ENCODE measurements at regions not wholly inside any gene's neighbourhood (a gene's known extent, or its start where the extent isn't known, plus 50 kb on each side); places are given as distances from the start of the nearest gene placed in this dataset.

DNA sequence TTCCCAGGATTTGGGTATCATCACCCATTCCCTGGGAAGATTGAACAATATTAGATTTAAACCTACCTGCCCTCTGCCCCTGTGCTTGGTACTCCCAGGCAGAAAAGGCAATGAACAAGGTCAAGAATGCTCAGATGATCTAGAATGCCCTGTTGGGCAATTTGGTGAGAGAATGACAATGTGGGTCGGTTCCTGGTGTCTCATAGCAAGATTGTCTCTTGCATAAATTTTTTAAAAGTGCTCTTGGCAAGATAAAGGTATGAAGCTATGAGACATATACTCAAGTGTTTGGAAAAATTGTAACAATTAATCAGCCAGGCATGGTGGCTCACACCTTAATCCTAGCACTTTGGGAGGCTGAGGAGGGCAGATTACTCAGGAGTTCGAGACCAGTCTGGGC, 86.0 kb upstream of the OTX2 start:
- no peak overlapping the region for H3K4me3 ChIP-seq (ENCODE audit: low read depth, low read length)
- TF ChIP-seq, protein P1, sequence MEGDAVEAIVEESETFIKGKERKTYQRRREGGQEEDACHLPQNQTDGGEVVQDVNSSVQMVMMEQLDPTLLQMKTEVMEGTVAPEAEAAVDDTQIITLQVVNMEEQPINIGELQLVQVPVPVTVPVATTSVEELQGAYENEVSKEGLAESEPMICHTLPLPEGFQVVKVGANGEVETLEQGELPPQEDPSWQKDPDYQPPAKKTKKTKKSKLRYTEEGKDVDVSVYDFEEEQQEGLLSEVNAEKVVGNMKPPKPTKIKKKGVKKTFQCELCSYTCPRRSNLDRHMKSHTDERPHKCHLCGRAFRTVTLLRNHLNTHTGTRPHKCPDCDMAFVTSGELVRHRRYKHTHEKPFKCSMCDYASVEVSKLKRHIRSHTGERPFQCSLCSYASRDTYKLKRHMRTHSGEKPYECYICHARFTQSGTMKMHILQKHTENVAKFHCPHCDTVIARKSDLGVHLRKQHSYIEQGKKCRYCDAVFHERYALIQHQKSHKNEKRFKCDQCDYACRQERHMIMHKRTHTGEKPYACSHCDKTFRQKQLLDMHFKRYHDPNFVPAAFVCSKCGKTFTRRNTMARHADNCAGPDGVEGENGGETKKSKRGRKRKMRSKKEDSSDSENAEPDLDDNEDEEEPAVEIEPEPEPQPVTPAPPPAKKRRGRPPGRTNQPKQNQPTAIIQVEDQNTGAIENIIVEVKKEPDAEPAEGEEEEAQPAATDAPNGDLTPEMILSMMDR (IDR thresholded peaks at IDR 0.05; ENCODE audit: borderline replicate concordance, insufficient read depth, low read depth, low read length), result no peak

DNA sequence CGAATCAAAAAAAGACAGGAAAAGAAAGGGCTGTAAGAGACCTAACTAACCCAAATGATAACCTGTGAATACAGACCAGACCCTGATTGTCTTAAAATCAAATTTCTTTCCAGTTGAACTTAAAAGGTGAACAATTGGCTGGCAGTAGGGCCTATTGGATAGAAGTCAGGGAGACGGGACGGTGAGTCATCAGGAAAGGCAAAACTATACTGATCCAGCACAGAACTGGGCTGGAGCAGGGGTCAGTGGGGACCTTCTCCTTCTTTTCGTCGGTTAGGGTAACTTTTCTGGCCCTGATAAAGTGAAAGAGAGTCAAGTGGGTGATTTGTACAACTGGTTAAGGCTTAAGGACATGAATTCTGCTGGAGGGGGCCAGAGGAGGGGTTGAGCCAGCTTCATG, 84.9 kb upstream of the OTX2 start:
- TF ChIP-seq, protein P1 (IDR thresholded peaks at IDR 0.05; ENCODE audit: borderline replicate concordance, insufficient read depth, low read depth, low read length), result no peak

DNA sequence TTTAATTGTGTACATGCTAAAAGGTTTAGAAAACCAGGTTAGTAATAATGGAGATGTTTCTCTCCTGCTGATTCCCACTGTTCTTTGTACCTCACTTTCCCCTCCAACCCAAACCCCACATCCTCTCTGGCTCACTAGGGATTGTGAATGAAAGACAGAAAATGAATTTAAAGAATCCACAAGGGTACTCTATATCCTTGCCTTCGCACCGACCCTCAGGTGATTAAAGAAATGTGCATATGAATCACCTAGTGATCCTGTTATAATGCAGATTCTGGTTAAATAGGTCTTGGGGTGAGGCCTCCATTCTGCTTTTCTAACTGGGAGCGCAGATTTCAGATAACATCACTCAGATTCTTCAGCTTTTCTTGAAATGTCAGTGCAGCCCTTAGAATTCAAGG, 84.3 kb upstream of the OTX2 start:
- no peak overlapping the region for H3K4me3 ChIP-seq (ENCODE audit: low read depth, low read length)
- TF ChIP-seq, protein P1 (IDR thresholded peaks at IDR 0.05; ENCODE audit: borderline replicate concordance, insufficient read depth, low read depth, low read length), result no peak

More for the DNA sequence above, 84.9 kb upstream of the OTX2 start:
- H3K4me3 ChIP-seq (ENCODE audit: low read depth, low read length), result no peak overlapping the region

DNA sequence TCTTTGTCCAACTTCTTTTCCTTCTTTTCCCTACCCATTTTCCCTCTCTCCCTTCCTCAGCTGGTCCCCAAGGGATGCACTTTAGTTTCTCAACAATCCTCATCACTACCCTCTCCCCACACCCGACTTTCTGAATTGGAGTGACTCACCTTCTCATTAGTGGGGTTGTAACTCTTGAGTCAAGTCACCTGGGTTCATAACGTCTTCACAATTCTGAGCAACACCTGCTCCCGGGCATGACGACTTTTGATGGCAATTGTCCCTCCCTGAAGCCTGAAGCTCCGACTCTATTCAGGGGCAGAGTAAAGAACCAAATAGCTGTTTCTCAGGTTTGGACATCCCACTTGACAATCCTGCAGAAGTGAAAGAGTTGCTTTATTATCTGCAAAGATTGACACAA, 82.7 kb upstream of the OTX2 start:
- TF ChIP-seq, protein P1 (IDR thresholded peaks at IDR 0.05; ENCODE audit: borderline replicate concordance, insufficient read depth, low read depth, low read length), result no peak
- H3K4me3 ChIP-seq (ENCODE audit: low read depth, low read length), result no peak overlapping the region

DNA sequence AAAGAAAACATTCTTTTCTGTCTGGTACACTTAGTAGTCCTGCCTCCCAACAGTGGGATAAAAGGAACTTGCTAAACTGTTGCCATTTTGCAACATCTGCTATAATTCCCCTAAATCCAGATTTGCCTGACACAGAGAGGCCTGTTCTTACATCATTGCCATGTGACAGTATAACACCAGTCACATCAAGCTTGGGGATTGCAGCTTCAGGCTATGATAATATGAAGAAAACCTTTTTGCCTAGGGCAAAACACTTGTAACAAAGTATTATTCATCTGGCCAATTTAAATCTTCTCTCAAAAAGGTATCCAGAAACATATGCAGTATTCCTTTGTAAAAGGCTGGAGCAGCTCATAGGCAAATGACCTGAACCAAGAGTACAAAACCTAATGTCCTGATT, 80.9 kb upstream of the OTX2 start:
- TF ChIP-seq, protein P1 (IDR thresholded peaks at IDR 0.05; ENCODE audit: borderline replicate concordance, insufficient read depth, low read depth, low read length), result no peak
- H3K4me3 ChIP-seq (ENCODE audit: low read depth, low read length), result no peak overlapping the region

DNA sequence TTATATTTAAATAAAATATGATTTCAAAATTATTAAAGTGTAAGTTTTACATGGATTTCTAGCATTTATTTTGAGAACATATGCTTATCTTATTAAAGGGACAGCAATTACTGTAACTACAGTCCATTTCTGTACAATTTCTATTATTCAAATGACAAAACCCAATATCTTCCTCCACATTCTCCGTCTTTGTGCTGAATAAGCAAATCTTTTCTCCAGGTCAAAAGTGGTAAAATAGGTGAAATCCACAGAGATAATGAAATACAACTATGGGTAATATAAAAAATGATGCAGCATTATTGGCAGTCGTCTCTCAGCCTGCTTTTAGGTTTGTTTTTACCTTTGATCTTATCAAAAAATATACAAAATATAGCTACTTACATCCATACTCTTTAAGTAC, 79.4 kb upstream of the OTX2 start:
- H3K4me3 ChIP-seq (ENCODE audit: low read depth, low read length), result no peak overlapping the region
- TF ChIP-seq, protein P1 (IDR thresholded peaks at IDR 0.05; ENCODE audit: borderline replicate concordance, insufficient read depth, low read depth, low read length), result no peak

DNA sequence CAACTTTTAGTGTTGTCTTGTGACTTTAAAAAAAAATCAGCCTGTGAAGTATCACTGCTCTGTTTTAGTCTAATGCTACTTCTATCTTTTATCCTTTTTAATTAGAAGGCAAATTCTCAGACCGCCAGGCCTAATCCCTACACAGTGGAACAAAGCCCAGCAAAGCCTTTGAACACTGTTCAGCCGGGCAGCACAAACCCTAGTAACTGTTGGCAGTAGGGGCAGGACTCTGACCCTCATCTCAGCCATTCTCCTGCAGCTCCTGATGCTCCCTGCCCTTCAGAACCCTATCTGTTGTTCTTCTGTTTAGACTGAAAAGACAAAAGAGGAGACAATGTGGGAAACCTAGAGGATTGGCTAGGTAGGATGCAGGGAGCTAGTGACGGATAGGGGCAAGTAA, 78.0 kb upstream of the OTX2 start:
- H3K4me3 ChIP-seq (ENCODE audit: low read depth, low read length), result no peak overlapping the region
- TF ChIP-seq, protein P1 (IDR thresholded peaks at IDR 0.05; ENCODE audit: borderline replicate concordance, insufficient read depth, low read depth, low read length), result no peak

Data from GM12875 (cell line).